SKM-1 treated with dmso at 0.1 percent for 144 hours (cell line): ENCODE measurements at regions not wholly inside any gene's neighbourhood (a gene's known extent, or its start where the extent isn't known, plus 50 kb on each side); places are given as distances from the start of the nearest gene placed in this dataset.
A peak's percentile ranks its signal among the peaks of the same experiment; 100 is the strongest.
"Not testable (repeated sequence)": the region's sequence is repeated elsewhere in the genome, so short reads cannot be mapped to it uniquely, and the experiment has no call there.

Experiments
- DNase-seq: peaks from one replicate; lab custom pipeline; 2025; ENCODE audit not compliant: unreplicated experiment; lab: John Stamatoyannopoulos, UW

DNA sequence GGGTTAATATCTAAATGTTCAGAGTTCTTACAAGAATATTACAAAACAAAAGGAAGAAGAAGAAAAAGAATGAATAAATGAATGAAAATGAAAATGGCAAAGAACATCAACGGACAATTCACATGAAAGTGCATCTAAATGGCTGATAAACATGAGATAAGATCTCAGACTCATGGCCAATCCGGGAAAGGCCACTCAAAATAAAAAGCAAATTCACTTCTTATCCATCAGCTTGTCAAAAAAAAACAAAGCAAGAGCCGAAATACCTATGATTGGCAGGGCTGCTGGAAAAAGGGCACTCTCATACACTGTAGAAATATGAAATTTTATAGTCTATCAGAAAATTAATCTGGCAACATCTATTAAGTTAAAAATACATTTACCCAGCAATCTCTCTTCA, 103.6 kb upstream of the EDEM3 start:
- no peak for DNase-seq

DNA sequence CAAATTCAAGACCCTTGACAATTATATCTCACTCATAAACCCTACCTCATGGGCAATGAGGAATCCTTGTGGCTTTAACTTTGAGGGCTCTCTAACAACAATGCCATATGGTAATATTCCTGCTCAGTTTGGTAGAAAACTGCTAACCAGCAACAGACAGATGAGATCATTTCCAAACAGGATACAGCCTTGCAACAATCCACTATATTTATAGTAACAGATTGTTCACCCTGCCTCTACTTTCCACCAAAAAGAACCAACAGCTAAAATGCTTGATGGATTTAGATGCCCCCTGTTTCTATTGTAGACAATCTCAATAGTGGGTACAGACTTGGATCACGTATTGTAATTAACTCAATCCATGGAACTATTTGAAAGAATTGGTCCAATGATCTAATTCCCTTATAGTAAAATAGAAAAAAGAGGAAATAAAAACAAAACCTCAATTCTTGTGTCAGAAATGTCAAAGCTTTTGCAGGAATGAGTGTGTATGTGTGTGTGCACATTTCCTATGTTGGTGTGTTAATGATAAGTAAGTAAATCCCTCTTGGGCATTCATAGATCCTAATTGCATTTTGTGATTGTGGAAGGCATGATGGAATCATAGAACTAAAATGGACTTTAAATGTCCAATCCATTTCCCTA, 100.0 kb upstream of the EDEM3 start:
- DNase-seq: peak; percentile 81

DNA sequence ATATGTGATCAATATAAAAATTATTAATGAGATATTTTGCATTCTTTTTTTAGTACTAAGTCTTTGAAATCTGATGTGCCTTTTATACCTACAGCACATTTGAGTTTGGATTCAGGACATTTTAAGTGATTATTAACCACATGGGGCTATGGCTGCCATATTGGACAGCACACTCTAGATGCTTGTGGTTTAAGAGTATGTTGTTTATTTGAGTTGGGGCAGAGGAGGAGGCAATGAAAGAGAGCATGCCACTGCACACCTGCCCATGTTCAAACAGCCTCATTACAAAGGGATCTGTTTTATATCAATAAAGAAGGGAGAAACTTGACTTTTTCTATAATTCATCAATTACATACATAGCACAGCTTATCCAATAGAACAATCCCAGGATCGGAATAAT, 99.4 kb upstream of the EDEM3 start:
- no peak for DNase-seq

DNA sequence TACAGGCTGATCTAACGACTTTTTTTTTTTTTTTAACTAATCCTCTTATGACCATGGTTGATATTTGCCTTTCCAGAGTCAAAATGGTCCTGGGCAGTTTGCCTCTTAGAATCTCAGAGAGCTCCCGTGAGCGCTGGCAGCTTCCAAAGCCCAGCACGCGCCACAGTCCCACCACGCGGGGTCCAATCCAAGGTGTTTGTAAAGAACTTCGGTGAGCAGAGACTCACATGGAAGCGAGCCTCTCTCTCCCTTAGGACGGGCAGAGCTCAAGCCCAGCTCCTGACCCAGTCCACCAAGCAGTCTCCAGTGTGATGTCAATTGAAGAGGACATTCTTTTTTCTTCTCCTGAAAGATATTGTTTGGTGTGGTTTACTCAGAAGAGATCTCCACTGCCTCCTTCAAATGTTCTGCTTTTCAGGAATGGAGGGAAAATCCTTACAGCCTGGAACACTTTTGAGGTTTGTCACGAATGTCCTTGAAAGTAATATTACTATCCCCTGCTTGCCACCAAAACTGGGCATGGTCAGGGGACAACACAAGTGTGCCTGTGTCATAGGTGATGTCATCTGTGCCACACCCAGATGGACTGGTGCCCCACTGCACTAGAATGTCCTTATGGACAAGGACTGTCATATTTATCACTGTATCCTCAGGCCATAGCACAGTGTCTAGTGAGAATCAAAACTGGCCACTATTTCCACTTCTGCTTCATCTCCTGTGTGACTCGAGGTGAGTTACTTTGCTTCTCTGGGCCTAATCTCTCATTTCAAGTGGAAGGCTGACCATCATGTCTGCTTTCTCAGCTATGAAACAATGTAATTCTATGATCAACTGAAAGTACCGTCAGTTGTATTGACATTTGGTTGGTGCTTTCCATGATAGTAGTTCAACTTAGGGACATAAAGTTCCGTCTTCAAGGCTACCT, 97.4 kb upstream of the EDEM3 start:
- DNase-seq: no peak

DNA sequence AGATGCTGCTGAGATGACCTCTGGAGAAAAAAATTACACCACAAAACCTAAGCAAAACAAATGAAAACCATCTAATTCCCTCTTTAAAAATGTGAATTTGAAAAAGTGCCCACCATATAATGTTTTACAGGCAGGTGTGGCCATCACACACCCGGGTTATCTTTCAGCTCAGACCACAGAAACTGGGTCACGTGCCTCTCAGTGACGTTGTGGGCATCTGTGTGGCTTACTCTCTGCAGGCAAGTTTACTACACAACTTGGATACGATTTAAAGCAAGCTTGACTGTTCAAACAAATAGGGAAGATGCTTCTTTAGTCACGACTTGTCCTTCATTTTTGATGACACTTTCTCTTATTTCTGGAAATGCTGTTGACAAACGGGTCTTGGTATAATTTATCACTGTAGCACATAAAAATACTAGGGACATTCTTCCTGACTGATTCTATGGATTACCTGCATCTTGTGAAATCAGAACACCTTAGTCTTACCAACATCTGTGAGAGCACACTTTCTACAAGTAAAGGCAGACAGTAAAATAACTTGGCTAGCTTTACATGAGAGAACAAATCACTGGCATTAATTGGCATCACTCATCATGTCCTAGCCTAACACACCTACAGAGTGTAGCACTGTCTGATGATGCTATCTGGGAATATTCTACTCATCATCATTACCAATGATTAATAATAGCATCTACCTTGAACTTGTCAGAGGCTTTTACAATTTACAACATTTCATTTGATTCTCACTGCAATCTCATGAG, 89.3 kb upstream of the EDEM3 start:
- no peak for DNase-seq

DNA sequence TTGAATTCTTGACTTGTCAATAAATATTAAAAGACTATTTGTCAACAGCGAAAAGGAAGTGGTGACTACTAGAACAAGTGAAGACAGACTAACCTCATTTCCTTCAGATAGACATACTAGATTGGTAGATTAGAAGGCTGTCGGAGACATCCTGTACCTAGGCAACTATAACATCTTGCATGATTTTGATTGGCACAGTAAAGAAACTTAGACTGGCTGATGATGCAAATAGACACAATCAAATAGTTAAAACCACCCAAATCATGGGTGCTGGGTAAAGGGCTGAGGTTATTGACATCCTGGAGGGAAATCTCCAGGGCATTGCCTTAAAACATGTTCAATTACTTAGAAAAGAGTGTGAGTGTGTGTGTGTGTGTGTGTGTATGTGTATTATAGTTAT, 85.9 kb upstream of the EDEM3 start:
- DNase-seq: no peak

DNA sequence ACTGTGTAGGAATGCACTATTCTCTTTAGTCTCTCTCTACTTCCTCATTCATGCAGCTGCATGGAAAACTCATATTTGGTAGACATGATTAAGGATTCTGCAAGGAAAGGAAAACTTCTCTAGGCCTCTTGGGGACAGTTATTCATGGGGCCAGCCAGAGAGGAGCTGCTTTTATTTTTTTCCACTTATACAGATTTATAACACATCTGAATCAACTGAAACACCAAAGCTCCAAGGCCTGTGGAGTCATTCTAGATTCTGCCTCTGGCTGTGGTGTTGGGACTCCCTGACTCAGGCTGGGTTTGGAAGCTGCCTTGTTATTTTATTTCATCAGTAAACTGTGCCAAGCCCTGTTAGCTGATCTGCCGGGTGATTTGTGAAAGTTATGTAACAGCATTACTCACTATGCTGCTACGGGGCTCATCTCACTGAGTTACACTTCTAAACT, 83.9 kb upstream of the EDEM3 start:
- peak; percentile 55 for DNase-seq

DNA sequence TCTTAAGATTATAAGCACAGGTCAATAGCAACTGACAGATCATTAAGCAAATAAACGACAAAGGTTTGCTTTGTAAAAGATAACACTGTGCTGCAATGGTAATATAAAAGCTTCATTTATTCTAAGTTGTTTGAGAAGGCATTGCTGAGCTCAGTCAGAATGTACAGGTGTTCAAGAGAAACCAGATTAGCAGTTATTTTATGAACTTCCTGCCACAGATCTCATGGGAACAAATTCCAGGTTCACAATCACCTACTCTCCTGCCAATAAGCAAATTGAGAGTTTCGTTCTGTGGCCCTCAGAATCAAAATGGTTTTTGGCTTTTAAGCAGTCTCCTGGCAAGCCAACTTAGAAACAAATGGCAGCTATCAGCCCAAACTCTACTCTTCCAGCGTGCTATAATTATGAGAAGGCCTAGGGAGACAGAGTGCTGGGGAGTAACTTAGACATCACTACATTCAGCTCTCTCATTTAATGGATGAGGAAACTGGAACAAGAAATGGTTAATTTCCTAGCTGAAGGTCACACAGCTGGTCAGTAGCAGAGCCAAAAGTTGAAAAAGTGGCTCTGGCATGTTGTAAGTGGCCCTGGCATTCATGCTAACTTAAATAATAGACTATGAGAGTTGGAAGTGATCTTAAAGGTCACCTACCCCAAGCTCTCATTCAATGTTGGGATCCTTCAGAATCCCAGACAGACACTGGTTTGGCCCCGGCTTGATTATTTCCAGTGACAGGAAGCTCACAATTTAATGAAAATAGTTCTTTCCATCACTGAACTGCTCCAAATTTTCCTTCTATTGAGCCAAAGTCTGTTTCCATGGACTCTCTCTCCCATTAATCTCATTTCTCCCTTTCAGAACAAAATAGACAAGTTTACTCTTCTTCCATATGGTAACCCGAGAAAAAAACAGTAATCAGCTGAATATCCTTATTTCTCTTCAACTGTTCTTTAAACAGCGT, 82.6 kb upstream of the EDEM3 start:
- no peak for DNase-seq

DNA sequence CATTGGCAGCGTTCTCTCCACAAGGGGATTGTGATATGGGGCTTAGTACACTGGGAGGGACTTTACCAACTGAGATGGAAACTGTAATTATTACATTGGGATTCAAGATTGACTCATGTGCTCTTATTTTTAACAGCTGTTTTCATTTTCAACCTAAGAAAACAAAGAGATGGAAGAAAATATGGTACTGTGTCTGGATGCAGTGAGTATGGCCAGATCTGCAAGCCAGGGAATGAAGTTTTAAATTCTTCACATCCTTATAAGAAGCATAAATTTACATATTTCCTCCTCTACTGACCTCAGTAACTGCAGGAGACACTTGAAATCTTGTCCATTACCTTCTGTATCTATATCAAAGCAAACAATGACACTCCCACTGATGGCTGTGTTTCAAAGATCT, 81.5 kb upstream of the EDEM3 start:
- no peak for DNase-seq

DNA sequence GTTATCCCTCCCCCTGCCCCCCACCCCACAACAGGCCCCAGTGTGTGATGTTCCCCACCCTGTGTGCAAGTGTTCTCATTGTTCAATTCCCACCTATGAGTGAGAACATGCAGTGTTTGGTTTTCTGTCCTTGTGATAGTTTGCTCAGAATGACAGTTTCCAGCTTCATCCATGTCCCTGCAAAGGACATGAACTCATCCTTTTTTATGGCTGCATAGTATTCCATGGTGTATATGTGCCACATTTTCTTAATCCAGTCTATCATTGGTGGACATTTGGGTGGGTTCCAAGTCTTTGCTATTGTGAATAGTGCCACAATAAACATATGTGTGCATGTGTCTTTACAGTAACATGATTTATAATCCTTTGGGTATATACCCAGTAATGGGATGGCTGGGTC, 79.3 kb upstream of the EDEM3 start:
- not testable (repeated sequence) for DNase-seq

DNA sequence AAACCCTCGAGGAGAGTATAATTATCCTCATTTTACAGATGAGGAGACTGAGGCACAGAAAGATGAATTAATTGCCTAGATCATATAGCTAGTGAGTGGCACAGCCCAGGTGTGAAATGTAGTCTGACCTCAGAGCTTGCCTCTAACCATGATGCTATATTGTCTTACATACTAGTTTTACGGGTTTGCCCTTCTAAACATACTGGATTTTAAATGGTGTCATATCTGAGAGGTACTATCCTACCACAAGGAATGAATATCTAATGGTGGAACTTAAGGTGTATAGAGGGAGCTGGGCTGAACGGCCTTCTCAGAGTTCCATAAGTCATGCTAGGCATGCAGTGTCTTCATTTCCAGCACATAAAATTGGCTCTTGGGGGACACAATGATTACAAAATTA, 77.9 kb upstream of the EDEM3 start:
- DNase-seq: no peak

DNA sequence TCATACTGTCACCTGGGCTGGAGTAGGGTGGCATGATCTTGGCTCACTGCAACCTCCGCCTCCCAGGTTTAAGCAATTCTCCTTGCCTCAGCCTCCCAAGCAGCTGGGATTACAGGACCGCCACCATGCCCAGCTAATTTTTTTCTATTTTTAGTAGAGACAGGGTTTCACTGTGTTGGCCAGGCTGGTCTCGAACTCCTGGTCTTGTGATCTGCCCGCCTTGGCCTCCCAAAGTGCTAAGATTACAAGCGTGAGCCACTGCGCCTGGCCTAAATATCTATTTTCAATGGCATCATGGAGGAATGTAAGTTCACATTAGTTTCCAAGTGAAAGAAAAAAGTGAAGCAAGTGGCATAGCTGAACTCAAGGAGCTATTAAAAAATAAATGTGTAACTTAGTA, 74.8 kb upstream of the EDEM3 start:
- DNase-seq: not testable (repeated sequence)

DNA sequence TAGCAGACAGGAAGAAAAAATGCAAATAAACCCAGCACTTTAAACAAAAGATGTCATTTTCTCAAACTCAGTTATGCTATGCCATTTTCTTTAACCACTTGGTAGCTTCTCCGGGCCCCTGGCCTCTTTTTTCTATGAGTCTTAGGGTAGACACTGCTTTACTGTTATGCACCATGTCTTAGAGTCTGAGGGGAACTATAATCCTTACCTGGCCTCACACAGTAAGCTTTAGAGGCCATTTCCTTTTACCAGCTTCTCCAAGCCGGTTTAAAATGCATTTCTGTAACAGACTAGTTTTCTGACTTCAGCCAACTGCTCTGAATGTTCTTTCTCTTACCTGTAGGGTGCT, 73.7 kb upstream of the EDEM3 start:
- DNase-seq: no peak

DNA sequence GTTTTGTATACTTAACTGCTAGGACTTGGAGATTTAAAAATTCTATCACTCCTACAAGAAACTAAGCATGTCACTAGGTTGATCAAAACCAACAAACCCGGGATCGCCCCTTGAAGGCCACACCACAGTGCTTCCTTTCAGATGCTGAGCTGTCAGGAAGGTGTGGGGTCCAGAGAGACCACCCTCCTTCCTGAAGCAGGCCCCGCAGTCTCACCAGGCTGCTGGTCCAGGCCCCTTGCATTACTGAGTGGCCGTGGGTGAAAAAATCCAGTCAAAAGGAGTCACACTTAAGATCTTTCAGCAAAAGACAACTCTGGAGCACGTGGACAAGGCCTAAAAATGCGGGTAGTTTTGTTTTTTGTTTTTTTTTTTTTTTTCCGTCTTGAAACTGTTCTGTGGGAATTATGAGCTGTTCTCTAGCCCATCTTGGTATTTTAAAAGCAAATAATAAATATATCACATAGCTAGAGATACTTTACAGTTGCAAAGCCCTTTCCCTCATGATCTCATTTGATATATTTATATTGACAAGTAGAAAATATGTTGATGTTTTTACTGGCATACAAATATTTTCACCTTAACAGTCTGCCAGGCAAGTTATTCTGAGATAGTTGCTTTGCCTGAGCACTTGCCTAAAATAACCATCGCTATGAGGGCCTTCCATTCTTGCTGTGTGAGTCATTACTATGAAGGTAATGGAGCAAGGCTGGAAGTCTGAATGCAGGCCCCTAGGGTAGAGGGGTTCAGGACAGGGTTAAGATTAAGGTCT, 73.1 kb upstream of the EDEM3 start:
- no peak for DNase-seq

DNA sequence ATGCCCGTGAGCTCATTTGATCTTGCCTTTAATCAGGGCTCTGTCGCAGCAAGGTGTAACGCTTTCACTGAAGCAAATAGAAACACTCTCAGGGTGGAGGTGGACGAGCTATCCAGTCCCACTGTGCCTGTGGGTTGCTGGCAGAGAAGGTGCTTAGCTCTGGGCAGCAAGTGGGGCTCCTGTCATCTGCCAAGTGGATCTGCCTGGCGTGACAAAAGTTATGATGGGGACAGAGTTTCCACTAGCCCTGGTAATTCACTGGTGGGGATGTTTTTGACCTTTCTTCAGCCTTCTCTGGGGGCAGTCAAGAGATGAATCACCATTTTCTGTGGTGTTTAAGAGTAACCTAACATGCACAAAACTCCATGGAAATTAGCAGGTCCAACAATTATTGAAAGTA, 71.3 kb upstream of the EDEM3 start:
- no peak for DNase-seq

DNA sequence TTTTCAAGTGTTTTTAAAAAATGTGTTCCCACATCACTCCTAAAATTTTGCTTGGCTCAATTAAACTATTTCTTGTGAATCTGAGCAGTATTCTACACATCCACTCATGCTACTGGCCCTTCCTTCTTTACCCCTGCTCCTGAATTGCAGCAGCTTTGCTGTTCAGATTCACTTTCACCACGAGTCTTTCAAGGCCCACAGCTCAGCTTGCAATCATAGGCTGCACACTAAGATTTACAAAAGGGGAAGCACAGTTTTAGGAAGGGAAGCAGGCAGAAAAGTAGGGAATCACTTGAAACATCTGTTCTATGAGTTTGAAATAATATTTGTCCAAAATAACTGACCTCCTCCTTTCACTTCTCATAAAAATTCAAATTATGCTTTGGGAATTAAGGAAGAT, 70.9 kb upstream of the EDEM3 start:
- peak; percentile 77 for DNase-seq

DNA sequence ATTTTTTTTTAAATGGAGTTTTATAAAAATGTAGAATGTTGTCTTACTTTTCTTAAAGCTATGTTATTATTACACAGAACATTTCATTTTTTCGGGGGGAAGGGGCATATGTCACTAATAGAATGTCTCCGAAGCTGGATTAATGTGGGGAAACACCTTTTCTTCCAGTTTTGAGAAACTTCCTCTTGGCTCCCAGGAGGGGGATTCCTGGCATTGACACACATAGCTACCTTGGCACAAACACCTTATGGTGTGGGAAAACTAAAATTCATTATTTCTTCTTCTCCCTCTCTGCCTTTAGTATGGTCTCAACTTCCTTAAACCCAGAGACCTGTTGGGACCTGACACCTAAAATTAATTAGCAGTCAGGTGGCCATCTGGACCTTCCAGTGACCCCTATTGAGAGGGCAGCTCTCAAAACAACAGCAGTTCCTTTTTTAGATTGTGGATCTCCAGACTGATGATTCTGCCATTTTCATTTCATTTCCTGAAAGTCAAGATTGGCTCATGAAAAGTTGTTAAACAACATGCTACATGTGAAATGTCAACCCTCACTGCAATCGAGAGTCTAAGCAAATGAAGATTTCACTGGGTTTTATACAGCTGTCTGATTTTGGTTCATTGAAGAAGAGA, 70.1 kb upstream of the EDEM3 start:
- DNase-seq: peak; percentile 45

DNA sequence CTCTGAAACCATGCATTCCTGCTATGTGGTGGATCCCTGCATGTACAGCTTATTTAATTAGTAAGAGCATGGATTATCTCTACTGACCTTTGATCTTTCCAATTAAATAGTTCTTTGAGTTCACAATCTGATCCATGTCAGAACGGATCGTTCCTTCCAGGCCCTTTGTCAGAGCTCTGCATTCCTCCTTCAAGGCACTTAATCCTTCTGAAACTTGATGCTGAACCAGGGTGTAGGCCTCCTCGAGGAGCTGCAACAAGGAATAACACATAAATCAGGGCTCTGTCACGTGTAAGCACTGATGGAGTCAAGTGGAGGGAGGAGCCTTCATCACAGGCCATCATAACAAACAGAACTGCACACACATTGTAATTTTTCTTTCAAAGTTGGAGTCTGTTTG, 68.4 kb upstream of the EDEM3 start:
- DNase-seq: no peak

DNA sequence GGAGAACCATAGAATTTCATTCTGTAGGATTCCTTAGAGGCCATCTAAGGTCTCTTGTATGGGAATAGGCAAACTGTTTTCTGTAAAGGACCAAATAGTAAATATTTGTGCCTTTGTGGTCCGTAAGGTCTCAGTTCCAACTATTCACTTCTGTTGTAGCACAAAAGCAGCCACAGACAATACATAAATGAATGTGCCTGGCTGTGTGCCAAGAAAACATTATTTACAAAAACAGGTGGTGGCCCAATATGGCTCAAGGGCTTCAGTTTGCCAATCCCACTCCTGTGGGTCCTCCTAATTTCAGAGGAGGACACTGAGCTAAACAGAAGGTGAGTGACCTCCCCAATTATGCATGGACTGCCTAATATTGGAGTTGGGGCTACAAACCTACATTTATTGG, 67.6 kb upstream of the EDEM3 start:
- DNase-seq: no peak

DNA sequence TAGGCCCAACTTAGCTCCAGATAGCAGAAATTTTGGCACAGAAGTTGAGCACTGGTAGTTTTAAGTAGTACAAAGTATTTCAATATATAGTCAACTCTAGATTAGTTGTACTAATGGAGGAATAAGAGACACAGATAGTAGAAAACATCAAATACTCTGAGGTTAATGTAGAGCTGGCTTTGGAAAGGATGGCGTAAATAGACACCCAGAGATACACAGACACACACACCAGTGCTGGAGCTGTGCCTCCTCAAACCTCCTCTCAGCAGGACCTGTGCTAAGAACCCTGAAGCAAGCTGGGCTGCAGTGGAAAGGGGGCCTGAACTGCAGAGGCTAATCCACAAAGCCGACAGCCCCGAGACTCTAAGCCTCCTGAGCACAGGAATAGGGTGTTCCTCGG, 67.0 kb upstream of the EDEM3 start:
- DNase-seq: no peak
